HepG2 (cell line): ENCODE measurements at regions not wholly inside any gene's neighbourhood (a gene's known extent, or its start where the extent isn't known, plus 50 kb on each side); places are given as distances from the start of the nearest gene placed in this dataset.

Experiments used
- ATAC-seq: fragments of 200-7000 bp; cut with Tn5 transposase; 3 replicates; pipeline ENCODE4 v1.9.1; 2020; ENCODE audit warnings: mild to moderate bottlenecking, moderate library complexity
- BruUV-seq: library from RNA; stranded (reverse); fragments of 400-500 nt; replicated peaks from 2 replicates; lab custom pipeline; 2021; lab: Mats Ljungman, UMichigan
- CTCF ChIA-PET: fragments of 300-600 bp; formaldehyde crosslinking; extraction: SDS; loops from one replicate; lab custom pipeline; 2021; ENCODE audit warnings: low total read pairs, inconsistent platforms, low intra/inter-chr PET ratio; lab: Yijun Ruan, JAX
- POLR2A ChIA-PET: fragments of 350-600 bp; sonication (Branson Sonifier 250); formaldehyde crosslinking; loops from one replicate; lab custom pipeline; 2020; ENCODE audit warnings: antibody characterized with exemption, inconsistent platforms; lab: Yijun Ruan, JAX
- DNase-seq: peaks from one replicate; pipeline ENCODE4 v3.0.0-alpha.2; 2015; ENCODE audit warnings: low spot score
- FAIRE-seq: peaks from 3 replicates; lab custom pipeline; 2011; peaks lifted over from hg19 to GRCh38; lab: Jason Lieb, UNC
- H2AFZ ChIP-seq: one replicate; pipeline ENCODE4 v1.6.1; 2011; ENCODE audit warnings: low read length, inconsistent platforms
- H3K27ac ChIP-seq: fragments of 300-600 bp; 3 replicates; pipeline ENCODE4 v1.8.0; 2011; ENCODE audit warnings: mixed run types, mild to moderate bottlenecking, mixed read lengths, low read length, inconsistent platforms; ENCODE audit not compliant: insufficient read depth; ENCODE audit errors: extremely low read length
- H3K27me3 ChIP-seq, 2 experiments: fragments of 200-600 bp in 1 of 2; 2 replicates in 1 of 2; 3 replicates in 1 of 2; pipeline versions ENCODE4 v1.6.0 to v1.8.0; 2011; ENCODE audit warnings: low read length in 2 of 2, mild to moderate bottlenecking in 2 of 2, moderate library complexity in 2 of 2, inconsistent platforms in 1 of 2; ENCODE audit not compliant: insufficient read depth in 2 of 2, control insufficient read depth in 1 of 2
- H3K36me3 ChIP-seq, 2 experiments: fragments of 200-600 bp in 1 of 2; replicated peaks in 1 of 2; 2 replicates in 1 of 2; 3 replicates in 1 of 2; pipeline versions ENCODE4 v1.5.1 to v1.8.0; 2011; ENCODE audit warnings: low read length in 2 of 2, inconsistent platforms in 1 of 2; ENCODE audit not compliant: insufficient read depth in 2 of 2, control insufficient read depth in 1 of 2
- H3K4me1 ChIP-seq: 2 replicates; pipeline ENCODE4 v1.5.1; 2012; ENCODE audit warnings: low read length, inconsistent platforms; ENCODE audit not compliant: insufficient read depth
- H3K4me2 ChIP-seq: 2 replicates; pipeline ENCODE4 v1.6.0; 2011; ENCODE audit warnings: low read depth, low read length, inconsistent platforms
- H3K4me3 ChIP-seq, 3 experiments: fragments of 200-600 bp in 1 of 3; sonication (generic), shearing (Covaris generic) in 1 of 3; replicated peaks in 1 of 3; 2 replicates each; pipeline ENCODE4 v1.5.1; 2011 to 2016; ENCODE audit warnings: low read length in 3 of 3, inconsistent platforms in 2 of 3, low read depth in 2 of 3, mild to moderate bottlenecking in 2 of 3, control low read depth in 1 of 3, mixed read lengths in 1 of 3; ENCODE audit not compliant: insufficient read depth in 1 of 3
- H3K79me2 ChIP-seq: one replicate; pipeline ENCODE4 v1.6.1; 2011; ENCODE audit warnings: low read length, inconsistent platforms; ENCODE audit not compliant: insufficient read depth
- H3K9ac ChIP-seq: 2 replicates; pipeline ENCODE4 v1.6.0; 2011; ENCODE audit warnings: mild to moderate bottlenecking, low read depth, low read length, inconsistent platforms; ENCODE audit not compliant: insufficient read depth
- H3K9me3 ChIP-seq: 2 replicates; pipeline ENCODE4 v1.5.1; 2012; ENCODE audit warnings: mild to moderate bottlenecking, low read length
- H4K20me1 ChIP-seq: 2 replicates; pipeline ENCODE4 v1.6.0; 2011; ENCODE audit warnings: inconsistent platforms, mild to moderate bottlenecking, low read length, moderate library complexity; ENCODE audit not compliant: insufficient read depth
- GABPA ChIP-seq, 2 experiments: IDR thresholded peaks; 2 replicates each; pipeline ENCODE4 v1.6.1; 2011 to 2016; ENCODE audit warnings: low read depth in 2 of 2, low read length in 1 of 2, missing biosample characterization in 1 of 2, missing genetic modification characterization in 1 of 2
- LCORL ChIP-seq, 2 experiments: fragments of 450-650 bp in 1 of 2; sonication (generic) in 1 of 2; formaldehyde crosslinking in 1 of 2; IDR thresholded peaks; 2 replicates each; pipeline versions ENCODE4 v1.5.0 to v1.6.1; 2017 to 2020; ENCODE audit warnings: antibody characterized with exemption in 1 of 2, missing genetic modification reagents in 1 of 2
- NCOR1 ChIP-seq: fragments of 200-600 bp; sonication (generic); IDR thresholded peaks from 2 replicates; pipeline ENCODE4 v1.7.0; 2017; ENCODE audit warnings: antibody characterized with exemption, low read length, borderline replicate concordance
- PHF21A ChIP-seq: sonication (generic); formaldehyde crosslinking; IDR thresholded peaks from 2 replicates; pipeline ENCODE4 v1.5.0; 2020; ENCODE audit warnings: mild to moderate bottlenecking, missing genetic modification reagents
- POLR2G ChIP-seq: fragments of 200-400 bp; formaldehyde crosslinking; IDR thresholded peaks from 2 replicates; pipeline ENCODE4 v1.6.1; 2018; ENCODE audit warnings: mild to moderate bottlenecking, low read depth, low read length, moderate library complexity
- ZC3H13 ChIP-seq: sonication (generic); formaldehyde crosslinking; IDR thresholded peaks from 2 replicates; pipeline ENCODE4 v1.8.1; 2023; ENCODE audit warnings: mild to moderate bottlenecking, missing genetic modification reagents, moderate library complexity
- ZFP36L2 ChIP-seq: sonication (generic); formaldehyde crosslinking; IDR thresholded peaks from 2 replicates; pipeline ENCODE4 v1.4.0; 2020; ENCODE audit warnings: missing genetic modification reagents
- ZNF343 ChIP-seq: sonication (generic); formaldehyde crosslinking; IDR thresholded peaks from 2 replicates; pipeline ENCODE4 v1.4.0; 2020; ENCODE audit warnings: mild to moderate bottlenecking, missing genetic modification reagents
- ZNF430 ChIP-seq: sonication (generic); formaldehyde crosslinking; IDR thresholded peaks from 2 replicates; pipeline ENCODE4 v1.9.0; 2021; ENCODE audit warnings: mild to moderate bottlenecking, missing genetic modification reagents
- ZNF484 ChIP-seq: sonication (generic); formaldehyde crosslinking; IDR thresholded peaks from 2 replicates; pipeline ENCODE4 v1.5.1; 2020; ENCODE audit warnings: mild to moderate bottlenecking, low read depth, missing genetic modification reagents, borderline replicate concordance
- ZNF777 ChIP-seq: sonication (generic); formaldehyde crosslinking; IDR thresholded peaks from 2 replicates; pipeline ENCODE4 v1.4.0; 2020; ENCODE audit warnings: missing genetic modification reagents
- ZZZ3 ChIP-seq: sonication (generic); formaldehyde crosslinking; IDR thresholded peaks from 2 replicates; pipeline ENCODE4 v1.4.0; 2020; ENCODE audit warnings: missing genetic modification reagents, mild to moderate bottlenecking, borderline replicate concordance
- WGBS: methylation state at CpG from one replicate; pipeline ENCODE4 v1.1.6; 2017; ENCODE audit warnings: low lambda C conversion rate; 5-methylcytosine and 5-hydroxymethylcytosine counted together
- in situ Hi-C: cut with HindIII; loops from 2 replicates; pipeline ENCODE4 v1.10.0; 2017; ENCODE audit warnings: low pct_unique_long_range_greater_than_20kb; ENCODE audit not compliant: extremely low pct_ligation_motif_present
- intact Hi-C: fragments of 100-400 bp; cut with micrococcal nuclease; formaldehyde crosslinking; loops from one replicate; pipeline ENCODE4 v1.10.0; 2022; ENCODE audit not compliant: unreplicated experiment

GRCh38 chr1:194056169-194056568 lies 869.8 kb upstream of the B3GALT2 start:
- H3K4me3 ChIP-seq, result no peak overlapping the region
- no TSS peak for BruUV-seq
- WGBS, result 25% methylated on average over 2 of the region's 2 CpGs
- ChIA-PET POLR2A (no interaction called here), CTCF (no interaction called here)
- H3K4me2 ChIP-seq, result no peak overlapping the region
- no peak overlapping the region for H3K9ac ChIP-seq
- no peak overlapping the region for H3K27ac ChIP-seq
- TF ChIP-seq ZNF343 (CRISPR knock-in tag), result no peak
- TF ChIP-seq LCORL (IDR thresholded peaks at IDR 0.05), result no peak
- no peak for TF ChIP-seq LCORL (CRISPR knock-in tag; IDR thresholded peaks at IDR 0.05)
- TF ChIP-seq ZZZ3 (CRISPR knock-in tag), result no peak
- no peak for TF ChIP-seq ZNF430 (CRISPR knock-in tag)
- no peak for TF ChIP-seq PHF21A
- no peak for TF ChIP-seq ZC3H13
- TF ChIP-seq GABPA (IDR thresholded peaks at IDR 0.05; ENCODE audit: low read depth, low read length), result no peak
- no peak for TF ChIP-seq GABPA (CRISPR knock-in tag; IDR thresholded peaks at IDR 0.05; ENCODE audit: low read depth)
- TF ChIP-seq POLR2G, result no peak
- no peak for TF ChIP-seq ZNF484 (CRISPR knock-in tag)
- TF ChIP-seq ZNF777 (CRISPR knock-in tag), result no peak
- TF ChIP-seq ZFP36L2 (CRISPR knock-in tag), result no peak
- no peak for TF ChIP-seq NCOR1
- no peaks in the 10 kb centered on the region for H3K4me1 ChIP-seq
- FAIRE-seq (no peak), ATAC-seq (no peak), DNase-seq (no peak)
- H3K9me3 ChIP-seq, result peaks cover 35% of the 10 kb centered on the region
- no peak overlapping the region for H2AFZ ChIP-seq
- in situ Hi-C loops (no loop called here), intact Hi-C loops (no loop called here)
- H3K36me3 ChIP-seq, result no peaks in the 10 kb centered on the region
- H4K20me1 ChIP-seq, result no peaks in the 10 kb centered on the region
- no peaks in the 10 kb centered on the region for H3K79me2 ChIP-seq
- H3K27me3 ChIP-seq, result no peaks in the 10 kb centered on the region
